ENCODE measurements at regions not wholly inside any gene's neighbourhood (a gene's known extent, or its start where the extent isn't known, plus 50 kb on each side); places are given as distances from the start of the nearest gene placed in this dataset.

DNA sequence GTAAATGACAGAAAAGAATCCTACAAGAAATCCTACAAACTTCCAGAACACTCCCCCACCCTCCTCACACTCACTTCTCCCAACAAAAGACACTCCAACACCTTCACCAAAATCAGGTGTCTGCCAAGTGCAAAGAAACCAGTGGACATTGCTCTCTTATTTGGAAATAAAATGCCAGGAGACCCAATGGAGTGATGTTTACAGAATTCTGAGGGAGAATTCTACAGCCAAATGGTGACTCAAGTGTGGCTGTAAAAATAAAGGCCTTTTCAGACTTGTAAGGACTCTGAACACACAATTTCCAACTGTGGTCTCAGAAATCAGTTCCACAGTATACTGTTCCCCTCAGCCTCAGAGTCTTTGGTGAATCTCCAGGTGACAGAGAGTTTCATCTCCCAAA lies 109.6 kb upstream of the CARMIL1 start:
- Histone ChIP-seq H3K23ac (ENCODE audit: insufficient read length, low read depth, low read length) (no peak overlapping the region), H3K14ac (ENCODE audit: insufficient read depth, low read length) (no peak overlapping the region), H3K79me2 (ENCODE audit: insufficient read depth, low read length) (no peaks in the 10 kb centered on the region), H2BK120ac (ENCODE audit: low read depth, low read length, poor library complexity, severe bottlenecking) (no peak overlapping the region), H2BK20ac (ENCODE audit: low read depth, low read length, poor library complexity, severe bottlenecking) (no peak overlapping the region), H3K23me2 (ENCODE audit: insufficient read length, low read depth, low read length, poor library complexity, severe bottlenecking) (no peaks in the 10 kb centered on the region), H2BK12ac (ENCODE audit: insufficient read length, low read depth, low read length) (no peak overlapping the region), H3K9me3 (ENCODE audit: control insufficient read depth, low read depth, low read length) (no peaks in the 10 kb centered on the region), H2AK5ac (ENCODE audit: insufficient read length, low read length) (no peak overlapping the region), H3K27ac (ENCODE audit: insufficient read length, low read depth, low read length) (no peak overlapping the region), H3K56ac (ENCODE audit: insufficient read length, low read depth, low read length) (no peak overlapping the region), H2BK15ac (ENCODE audit: low read depth, low read length) (no peak overlapping the region), H3K18ac (ENCODE audit: insufficient read length, low read depth, low read length) (no peak overlapping the region), H4K8ac (replicated peaks; ENCODE audit: insufficient read length, low read depth, low read length) (no peak overlapping the region), H3K4ac (ENCODE audit: low read depth, low read length) (no peak overlapping the region), H4K20me1 (ENCODE audit: control insufficient read depth, insufficient read depth, insufficient read length) (no peaks in the 10 kb centered on the region), H3K79me1 (ENCODE audit: insufficient read depth, low read depth, low read length, poor library complexity, severe bottlenecking) (no peaks in the 10 kb centered on the region), H3K27me3 (ENCODE audit: insufficient read depth, low read length) (no peaks in the 10 kb centered on the region), H3T11ph (ENCODE audit: low read length) (no peak overlapping the region), H2AFZ (ENCODE audit: low read length) (no peak overlapping the region), H4K5ac (ENCODE audit: insufficient read length, low read depth, low read length) (no peak overlapping the region), H2BK5ac (ENCODE audit: insufficient read length, low read length) (no peak overlapping the region), H3K4me2 (ENCODE audit: insufficient read depth, insufficient read length, low read length) (no peak overlapping the region), H3K4me1 (ENCODE audit: insufficient read depth, low read length) (no peaks in the 10 kb centered on the region), H4K91ac (ENCODE audit: insufficient read length, low read depth, low read length) (no peak overlapping the region), H3K9ac (ENCODE audit: extremely low read depth, insufficient read length, low read length) (no peak overlapping the region)
- 0 out of 5 replicates have a peak, but pooled peaks cover 0 to 1% of the 10 kb centered on the region in 2 experiments for H3K9me3 Mint-ChIP-seq
- TF ChIP-seq, protein P1, sequence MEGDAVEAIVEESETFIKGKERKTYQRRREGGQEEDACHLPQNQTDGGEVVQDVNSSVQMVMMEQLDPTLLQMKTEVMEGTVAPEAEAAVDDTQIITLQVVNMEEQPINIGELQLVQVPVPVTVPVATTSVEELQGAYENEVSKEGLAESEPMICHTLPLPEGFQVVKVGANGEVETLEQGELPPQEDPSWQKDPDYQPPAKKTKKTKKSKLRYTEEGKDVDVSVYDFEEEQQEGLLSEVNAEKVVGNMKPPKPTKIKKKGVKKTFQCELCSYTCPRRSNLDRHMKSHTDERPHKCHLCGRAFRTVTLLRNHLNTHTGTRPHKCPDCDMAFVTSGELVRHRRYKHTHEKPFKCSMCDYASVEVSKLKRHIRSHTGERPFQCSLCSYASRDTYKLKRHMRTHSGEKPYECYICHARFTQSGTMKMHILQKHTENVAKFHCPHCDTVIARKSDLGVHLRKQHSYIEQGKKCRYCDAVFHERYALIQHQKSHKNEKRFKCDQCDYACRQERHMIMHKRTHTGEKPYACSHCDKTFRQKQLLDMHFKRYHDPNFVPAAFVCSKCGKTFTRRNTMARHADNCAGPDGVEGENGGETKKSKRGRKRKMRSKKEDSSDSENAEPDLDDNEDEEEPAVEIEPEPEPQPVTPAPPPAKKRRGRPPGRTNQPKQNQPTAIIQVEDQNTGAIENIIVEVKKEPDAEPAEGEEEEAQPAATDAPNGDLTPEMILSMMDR (conservative IDR thresholded peaks at IDR 0.05): no peak
- no peaks in the 10 kb centered on the region for H3K4me1 Mint-ChIP-seq
- H3K27me3 Mint-ChIP-seq (ENCODE audit: low read depth): no peaks in the 10 kb centered on the region
- H3K27ac Mint-ChIP-seq: no peak overlapping the region
- H3K36me3 Mint-ChIP-seq (ENCODE audit: insufficient read depth in 1 of 3, low read depth in 3 of 3): no peaks in the 10 kb centered on the region; a peak in 1 of 7 replicates
- no peak for DNase-seq
- no peak overlapping the region for H3K4me3 Mint-ChIP-seq

All from H9 (cell line).